Spleen (tissue), 7 donors: ENCODE measurements at regions not wholly inside any gene's neighbourhood (a gene's known extent, or its start where the extent isn't known, plus 50 kb on each side); places are given as distances from the start of the nearest gene placed in this dataset.

Source experiments
- POLR2A ChIP-seq, 3 donors: fragments of 450-650 bp; IDR thresholded peaks; one replicate each; pipeline ENCODE4 v1.5.1; 2017; ENCODE audit warnings: antibody characterized with exemption in 3 of 3, mild to moderate bottlenecking in 1 of 3
- TF ChIP-seq, protein P1 (sequence below), 11 experiments: fragments of 200-600 bp in 7 of 11; fragments of 450-650 bp in 4 of 11; sonication (generic) in 4 of 11; IDR thresholded peaks in 8 of 11; conservative IDR thresholded peaks in 3 of 11; 1 replicate in 7 of 11; 2 replicates in 4 of 11; pipeline versions ENCODE4 v1.4.0 to v1.8.0; 2016 to 2021; ENCODE audit warnings: antibody characterized with exemption in 11 of 11, inconsistent platforms in 4 of 11, mild to moderate bottlenecking in 1 of 11
- donor health status: DM: no; HTN: no; CAD: no; lungs with moderate emphysema.
- donor health status: DM: no; HTN: no; CAD: no.
- donor health status: DM: no; HTN: no; CAD: no.

GRCh38 chr9:1272488-1272887, 222.3 kb downstream of the DMRT2 start:
- TF ChIP-seq, protein P1, sequence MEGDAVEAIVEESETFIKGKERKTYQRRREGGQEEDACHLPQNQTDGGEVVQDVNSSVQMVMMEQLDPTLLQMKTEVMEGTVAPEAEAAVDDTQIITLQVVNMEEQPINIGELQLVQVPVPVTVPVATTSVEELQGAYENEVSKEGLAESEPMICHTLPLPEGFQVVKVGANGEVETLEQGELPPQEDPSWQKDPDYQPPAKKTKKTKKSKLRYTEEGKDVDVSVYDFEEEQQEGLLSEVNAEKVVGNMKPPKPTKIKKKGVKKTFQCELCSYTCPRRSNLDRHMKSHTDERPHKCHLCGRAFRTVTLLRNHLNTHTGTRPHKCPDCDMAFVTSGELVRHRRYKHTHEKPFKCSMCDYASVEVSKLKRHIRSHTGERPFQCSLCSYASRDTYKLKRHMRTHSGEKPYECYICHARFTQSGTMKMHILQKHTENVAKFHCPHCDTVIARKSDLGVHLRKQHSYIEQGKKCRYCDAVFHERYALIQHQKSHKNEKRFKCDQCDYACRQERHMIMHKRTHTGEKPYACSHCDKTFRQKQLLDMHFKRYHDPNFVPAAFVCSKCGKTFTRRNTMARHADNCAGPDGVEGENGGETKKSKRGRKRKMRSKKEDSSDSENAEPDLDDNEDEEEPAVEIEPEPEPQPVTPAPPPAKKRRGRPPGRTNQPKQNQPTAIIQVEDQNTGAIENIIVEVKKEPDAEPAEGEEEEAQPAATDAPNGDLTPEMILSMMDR (IDR thresholded peaks at IDR 0.05 in 8 of 11, conservative IDR thresholded peaks at IDR 0.05 in 3 of 11) = no peak
- TF ChIP-seq POLR2A (IDR thresholded peaks at IDR 0.05) = no peak
